ENCODE measurements at regions not wholly inside any gene's neighbourhood (a gene's known extent, or its start where the extent isn't known, plus 50 kb on each side); places are given as distances from the start of the nearest gene placed in this dataset.

DNA sequence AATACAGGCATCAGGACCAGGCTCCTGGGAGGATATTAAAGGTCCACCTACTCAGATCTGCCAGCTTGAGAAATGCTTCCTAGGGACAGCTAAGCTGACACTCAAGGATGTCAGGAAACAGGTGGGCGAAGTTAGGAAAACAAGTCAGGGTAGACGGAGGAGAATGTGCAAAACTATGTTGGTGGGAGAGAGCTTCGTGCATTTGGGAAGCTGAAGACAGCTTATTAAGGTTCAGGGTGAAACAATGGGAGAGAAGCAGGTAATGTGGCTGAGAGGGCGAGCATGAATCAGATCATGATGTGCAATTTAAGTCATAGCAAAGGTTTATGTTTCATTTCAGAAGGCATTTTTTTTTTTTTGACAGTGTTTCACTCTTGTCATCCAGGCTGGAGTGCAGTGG, 297.2 kb upstream of the ATP10A start:
- Mint-ChIP-seq H3K4me3 (no peak overlapping the region), H3K9me3 (no peaks in the 10 kb centered on the region), H3K27ac (no peak overlapping the region), H3K36me3 (ENCODE audit: low read depth) (no peaks in the 10 kb centered on the region), H3K4me1 (ENCODE audit: low read depth) (no peaks in the 10 kb centered on the region), H3K27me3 (peaks cover 4% of the 10 kb centered on the region)
- DNase-seq: no peak
- ChIA-PET CTCF (no interaction called here), POLR2A (no interaction called here)
- no peak for ATAC-seq
- intact Hi-C loops (cut with micrococcal nuclease): no loop called here
- TF ChIP-seq, protein P1, sequence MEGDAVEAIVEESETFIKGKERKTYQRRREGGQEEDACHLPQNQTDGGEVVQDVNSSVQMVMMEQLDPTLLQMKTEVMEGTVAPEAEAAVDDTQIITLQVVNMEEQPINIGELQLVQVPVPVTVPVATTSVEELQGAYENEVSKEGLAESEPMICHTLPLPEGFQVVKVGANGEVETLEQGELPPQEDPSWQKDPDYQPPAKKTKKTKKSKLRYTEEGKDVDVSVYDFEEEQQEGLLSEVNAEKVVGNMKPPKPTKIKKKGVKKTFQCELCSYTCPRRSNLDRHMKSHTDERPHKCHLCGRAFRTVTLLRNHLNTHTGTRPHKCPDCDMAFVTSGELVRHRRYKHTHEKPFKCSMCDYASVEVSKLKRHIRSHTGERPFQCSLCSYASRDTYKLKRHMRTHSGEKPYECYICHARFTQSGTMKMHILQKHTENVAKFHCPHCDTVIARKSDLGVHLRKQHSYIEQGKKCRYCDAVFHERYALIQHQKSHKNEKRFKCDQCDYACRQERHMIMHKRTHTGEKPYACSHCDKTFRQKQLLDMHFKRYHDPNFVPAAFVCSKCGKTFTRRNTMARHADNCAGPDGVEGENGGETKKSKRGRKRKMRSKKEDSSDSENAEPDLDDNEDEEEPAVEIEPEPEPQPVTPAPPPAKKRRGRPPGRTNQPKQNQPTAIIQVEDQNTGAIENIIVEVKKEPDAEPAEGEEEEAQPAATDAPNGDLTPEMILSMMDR (IDR thresholded peaks at IDR 0.05): no peak

DNA sequence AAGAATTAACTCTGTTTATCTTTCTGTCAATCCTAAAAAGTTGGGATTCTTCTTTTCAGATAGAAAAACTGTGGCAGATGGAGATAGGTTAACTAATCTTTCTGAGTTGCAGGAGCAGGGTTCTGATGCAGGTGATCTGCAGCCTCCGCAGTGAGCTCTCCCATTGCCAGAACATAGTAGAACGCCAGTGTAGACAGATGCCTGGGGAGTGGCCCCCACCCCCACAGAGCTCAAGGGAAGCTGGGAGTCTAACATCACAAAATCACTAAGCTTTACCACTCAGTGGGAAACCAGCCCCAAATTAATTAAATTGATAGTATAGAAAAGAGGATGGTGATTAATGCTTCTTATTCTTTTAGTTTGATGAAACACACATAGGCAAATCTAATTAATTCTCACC, 295.0 kb upstream of the ATP10A start:
- no peak for DNase-seq
- Mint-ChIP-seq H3K9me3 (peaks cover 12% of the 10 kb centered on the region), H3K36me3 (ENCODE audit: low read depth) (no peaks in the 10 kb centered on the region), H3K27me3 (peaks cover 7% of the 10 kb centered on the region), H3K4me1 (ENCODE audit: low read depth) (no peaks in the 10 kb centered on the region), H3K27ac (no peak overlapping the region), H3K4me3 (no peak overlapping the region)
- intact Hi-C loops (cut with micrococcal nuclease): no loop called here
- ATAC-seq: no peak
- ChIA-PET CTCF (no interaction called here), POLR2A (no interaction called here)
- TF ChIP-seq, protein P1 (IDR thresholded peaks at IDR 0.05): no peak

DNA sequence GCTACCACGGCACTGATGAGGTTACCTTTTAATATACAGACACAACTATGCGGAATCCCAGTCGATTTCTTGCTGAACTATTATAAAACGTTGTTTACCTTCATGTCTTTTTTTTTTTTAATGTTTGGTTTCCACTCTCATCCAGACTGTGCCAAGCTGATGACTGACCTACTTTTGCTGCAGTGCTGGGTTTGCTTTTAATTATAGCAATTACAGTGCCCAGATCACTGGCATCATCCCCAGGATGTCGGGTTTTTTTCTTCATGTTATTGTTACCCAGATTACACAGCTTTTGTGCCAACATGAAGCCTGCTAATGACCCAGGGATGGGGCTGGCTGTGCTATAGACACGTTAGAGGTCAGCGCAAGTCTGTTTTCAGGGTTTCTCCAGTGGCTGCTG, 294.0 kb upstream of the ATP10A start:
- ChIA-PET POLR2A (no interaction called here), CTCF (no interaction called here)
- intact Hi-C loops (cut with micrococcal nuclease): no loop called here
- no peak for DNase-seq
- Mint-ChIP-seq H3K27me3 (peaks cover 7% of the 10 kb centered on the region), H3K4me3 (no peak overlapping the region), H3K4me1 (ENCODE audit: low read depth) (no peaks in the 10 kb centered on the region), H3K9me3 (peaks cover 15% of the 10 kb centered on the region), H3K27ac (no peak overlapping the region), H3K36me3 (ENCODE audit: low read depth) (no peaks in the 10 kb centered on the region)
- no peak for ATAC-seq
- TF ChIP-seq, protein P1 (IDR thresholded peaks at IDR 0.05): no peak

DNA sequence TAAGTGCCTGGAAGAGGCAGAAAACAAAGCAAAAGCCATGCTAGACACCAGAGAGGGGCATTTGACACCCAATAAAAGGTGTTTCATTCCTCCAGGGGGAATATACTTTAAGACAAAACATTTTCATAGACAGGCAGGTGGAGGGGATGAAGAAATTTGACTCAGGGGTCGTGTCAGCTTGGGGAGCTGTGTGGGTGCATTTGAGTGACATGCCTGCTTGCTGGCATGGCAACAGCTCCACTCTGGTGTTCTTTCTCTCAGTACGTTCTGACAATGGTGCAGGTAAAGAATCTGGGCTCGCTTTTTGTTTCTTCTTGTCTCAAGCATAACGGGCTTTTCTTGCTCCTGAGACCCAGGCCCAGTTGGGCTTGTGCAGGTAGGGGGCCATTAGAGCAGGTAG, 292.9 kb upstream of the ATP10A start:
- Mint-ChIP-seq H3K4me1 (ENCODE audit: low read depth) (no peaks in the 10 kb centered on the region), H3K9me3 (peaks cover 15% of the 10 kb centered on the region), H3K27me3 (peaks cover 10% of the 10 kb centered on the region), H3K27ac (no peak overlapping the region), H3K36me3 (ENCODE audit: low read depth) (no peaks in the 10 kb centered on the region), H3K4me3 (no peak overlapping the region)
- no peak for DNase-seq
- intact Hi-C loops (cut with micrococcal nuclease): no loop called here
- TF ChIP-seq, protein P1 (IDR thresholded peaks at IDR 0.05): no peak
- ChIA-PET CTCF (no interaction called here), POLR2A (interaction anchor here (0.7 kb wide), 1 partner anchor 263 kb away, joined by 3 read pairs; no protein-coding TSS in a partner anchor)
- ATAC-seq: no peak

DNA sequence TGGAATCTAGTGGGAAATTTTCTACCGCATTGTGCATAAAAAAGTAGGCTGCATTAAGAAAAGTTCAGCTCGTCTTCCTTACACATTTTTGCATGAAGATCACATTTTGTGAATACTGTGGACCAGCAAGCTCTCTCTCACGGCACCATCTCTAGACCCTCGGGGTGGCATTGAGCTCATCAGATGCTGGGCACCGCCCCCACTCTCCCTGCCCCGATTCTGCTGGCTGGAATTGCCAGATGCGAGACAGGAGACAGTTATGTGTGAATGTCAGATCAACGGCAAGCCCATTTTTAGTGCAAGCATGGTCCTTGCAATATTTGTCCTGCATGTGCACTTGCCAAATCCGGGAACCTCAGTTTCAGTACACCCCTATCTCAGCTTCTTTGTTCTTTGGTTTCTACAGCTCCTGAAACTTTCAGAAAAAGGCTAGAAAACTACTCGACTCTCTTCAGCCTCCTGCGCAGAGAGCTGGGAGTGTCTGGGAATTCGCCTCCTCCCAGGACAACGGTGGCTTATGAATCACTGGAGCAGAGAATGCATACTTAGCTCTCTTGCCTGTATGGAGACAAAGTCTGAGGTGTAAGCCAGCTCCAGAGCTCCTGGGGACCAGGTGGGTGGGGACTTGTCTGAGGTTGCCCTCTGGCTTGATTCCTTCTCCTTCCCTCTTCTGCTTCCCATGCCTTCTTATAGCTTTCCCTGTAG, 285.2 kb upstream of the ATP10A start:
- Mint-ChIP-seq H3K4me1 (ENCODE audit: low read depth) (no peaks in the 10 kb centered on the region), H3K36me3 (ENCODE audit: low read depth) (no peaks in the 10 kb centered on the region), H3K4me3 (no peak overlapping the region), H3K9me3 (peaks cover 5% of the 10 kb centered on the region), H3K27me3 (peaks cover 7% of the 10 kb centered on the region), H3K27ac (no peak overlapping the region)
- DNase-seq (no peak), ATAC-seq (no peak)
- intact Hi-C loops (cut with micrococcal nuclease): no loop called here
- POLR2A ChIA-PET: no interaction called here
- TF ChIP-seq, protein P1 (IDR thresholded peaks at IDR 0.05): no peak
- CTCF ChIA-PET: interaction anchor here (1.2 kb wide), 1 partner anchor 13 kb away, joined by 3 read pairs; no protein-coding TSS in a partner anchor
